Gastrocnemius medialis (tissue), 4 donors: ENCODE measurements at regions not wholly inside any gene's neighbourhood (a gene's known extent, or its start where the extent isn't known, plus 50 kb on each side); places are given as distances from the start of the nearest gene placed in this dataset.

Experiments
- CTCF ChIP-seq, 5 experiments: fragments of 450-650 bp in 3 of 5; fragments of 200-600 bp in 2 of 5; sonication (generic) in 2 of 5; IDR thresholded peaks in 4 of 5; conservative IDR thresholded peaks in 1 of 5; 1 replicate in 4 of 5; 2 replicates in 1 of 5; pipeline ENCODE4 v1.5.1; 2016 to 2019; ENCODE audit warnings: antibody characterized with exemption in 5 of 5, mild to moderate bottlenecking in 3 of 5, moderate library complexity in 3 of 5
- POLR2A ChIP-seq, 2 donors: fragments of 450-650 bp; IDR thresholded peaks; one replicate each; pipeline ENCODE4 v1.6.1; 2017; ENCODE audit warnings: antibody characterized with exemption in 2 of 2, mild to moderate bottlenecking in 2 of 2, moderate library complexity in 2 of 2

- TF ChIP-seq POLR2A (IDR thresholded peaks at IDR 0.05) (no peak), CTCF (IDR thresholded peaks at IDR 0.05 in 4 of 5, conservative IDR thresholded peaks at IDR 0.05 in 1 of 5) (no peak)
These were observed 176.2 kb downstream of the PTEN start for GRCh38 chr10:88039496-88040200.
